ENCODE measurements at regions not wholly inside any gene's neighbourhood (a gene's known extent, or its start where the extent isn't known, plus 50 kb on each side); places are given as distances from the start of the nearest gene placed in this dataset.
"Not testable (repeated sequence)": the region's sequence is repeated elsewhere in the genome, so short reads cannot be mapped to it uniquely, and the experiment has no call there.

DNA sequence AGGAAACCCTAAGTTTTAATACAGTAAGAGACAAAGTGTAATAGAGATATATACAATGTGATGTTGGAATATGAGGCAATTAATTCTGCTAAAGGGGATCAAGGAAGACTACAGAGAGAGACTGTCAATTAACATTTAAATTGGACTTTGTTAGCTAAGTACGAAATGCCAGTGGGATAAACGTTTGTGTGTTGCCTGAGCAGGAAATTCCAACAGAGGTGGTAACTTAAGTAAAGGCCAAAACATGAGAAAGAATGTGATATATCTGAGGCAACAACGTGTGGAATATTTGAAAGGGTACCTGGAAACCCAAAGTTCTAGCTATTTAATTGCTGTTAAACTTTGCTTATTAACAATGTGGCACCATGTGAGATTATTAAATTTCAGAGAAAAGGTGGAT lies 1666.9 kb upstream of the WWC1 start:
- no peak for DNase-seq

DNA sequence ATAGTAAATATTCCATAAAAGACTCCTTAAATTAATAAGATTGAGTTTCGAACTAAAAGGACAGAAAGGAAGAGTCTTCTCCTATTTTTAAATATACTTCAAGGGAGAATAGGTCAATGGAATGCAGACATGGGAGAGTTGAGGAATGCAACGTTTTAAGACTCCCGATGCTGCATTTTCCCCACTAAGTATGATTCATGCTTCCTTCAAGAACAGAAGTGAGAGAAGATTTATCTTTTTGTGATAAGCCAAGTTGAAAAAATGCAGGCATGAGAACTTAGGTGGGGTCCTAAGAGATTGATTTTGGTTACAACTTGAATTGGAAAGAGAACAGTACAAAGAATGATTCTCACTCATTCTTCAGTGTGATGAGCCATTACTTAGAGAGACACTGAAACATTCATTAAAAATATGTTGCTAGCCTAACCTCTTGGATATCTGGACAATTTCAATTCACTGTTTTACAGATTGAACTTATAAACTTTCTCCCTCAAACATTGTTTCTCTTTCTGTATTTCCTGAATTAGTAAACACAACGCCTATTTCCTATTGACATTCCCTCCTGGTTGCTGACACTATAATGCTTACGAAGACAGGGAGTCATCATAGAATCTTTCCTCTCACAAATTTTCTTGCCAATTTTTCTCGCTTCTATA lies 1666.1 kb upstream of the WWC1 start:
- DNase-seq = no peak

DNA sequence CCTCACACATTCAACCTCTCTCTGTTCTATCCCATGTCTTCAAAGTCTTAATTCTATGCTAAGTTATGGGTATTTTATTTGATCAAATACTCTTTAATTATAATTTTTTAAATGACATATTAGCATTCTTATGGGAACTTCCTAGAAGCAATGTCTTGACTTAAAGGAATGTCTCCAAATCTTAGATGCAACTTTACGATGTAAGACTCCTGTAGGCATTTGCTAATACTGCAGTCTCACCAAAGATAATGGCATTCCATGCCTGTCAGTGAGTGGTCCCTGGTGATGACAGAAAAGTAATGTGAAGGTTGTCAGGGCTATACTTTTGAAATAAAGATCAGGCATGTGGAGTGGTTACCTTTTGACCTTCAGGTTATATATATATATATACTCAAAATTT lies 1654.2 kb upstream of the WWC1 start:
- DNase-seq = no peak

DNA sequence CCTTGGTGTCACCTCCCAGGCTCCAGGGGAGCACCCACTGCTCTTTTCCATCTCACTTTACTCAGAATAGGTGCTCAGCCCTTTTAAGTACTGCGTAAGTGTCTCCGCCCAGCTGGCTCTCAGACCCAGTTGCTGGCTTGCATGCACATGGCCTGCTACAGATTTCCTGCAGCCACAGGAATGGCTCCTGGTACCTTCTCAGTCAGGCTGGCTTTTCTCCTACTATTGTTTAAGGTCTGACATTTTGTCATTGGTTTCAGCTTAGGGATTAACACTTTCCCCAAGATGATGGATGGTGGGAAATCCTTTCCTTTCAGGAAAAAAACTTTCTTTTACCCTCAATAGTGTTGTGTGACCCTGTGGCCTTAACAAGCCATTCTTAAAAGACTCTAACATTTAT lies 1652.3 kb upstream of the WWC1 start:
- no peak for DNase-seq

DNA sequence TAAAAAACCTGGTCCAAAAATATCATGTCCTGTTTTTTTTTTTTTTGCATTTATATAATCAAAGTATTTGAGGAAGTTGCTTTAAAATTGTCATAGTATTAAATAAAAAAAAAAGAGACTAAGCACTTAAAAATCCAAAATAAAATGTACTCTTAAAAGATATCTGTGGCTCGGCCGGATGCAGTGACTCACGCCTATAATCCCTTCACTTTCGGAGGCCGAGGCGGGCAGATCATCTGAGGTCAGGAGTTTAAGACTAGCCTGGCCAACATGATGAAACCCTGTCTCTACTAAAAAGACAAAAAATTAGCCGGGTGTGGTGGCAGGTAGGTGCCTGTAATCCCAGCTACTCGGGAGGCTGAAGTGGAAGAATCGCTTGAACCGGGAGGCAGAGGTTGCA lies 1651.3 kb upstream of the WWC1 start:
- DNase-seq = not testable (repeated sequence)

DNA sequence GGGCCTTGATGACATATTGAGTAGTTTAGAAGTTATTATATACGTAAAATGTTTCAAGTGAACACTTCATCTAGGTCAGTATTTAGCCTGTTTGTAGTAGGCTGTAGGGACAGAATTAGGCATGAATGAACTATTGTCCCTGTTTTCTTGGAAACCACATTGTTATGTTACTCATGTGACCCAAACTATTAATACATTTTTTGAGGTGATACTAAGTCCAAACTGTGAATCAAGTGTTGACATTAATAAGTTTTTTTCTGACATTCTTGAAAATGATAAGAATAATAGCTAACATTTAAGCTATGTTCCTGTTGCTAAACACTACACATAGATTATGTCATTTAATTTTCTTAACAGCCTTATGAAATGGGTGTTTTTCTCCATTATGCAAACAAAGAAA lies 1642.7 kb upstream of the WWC1 start:
- DNase-seq = no peak

DNA sequence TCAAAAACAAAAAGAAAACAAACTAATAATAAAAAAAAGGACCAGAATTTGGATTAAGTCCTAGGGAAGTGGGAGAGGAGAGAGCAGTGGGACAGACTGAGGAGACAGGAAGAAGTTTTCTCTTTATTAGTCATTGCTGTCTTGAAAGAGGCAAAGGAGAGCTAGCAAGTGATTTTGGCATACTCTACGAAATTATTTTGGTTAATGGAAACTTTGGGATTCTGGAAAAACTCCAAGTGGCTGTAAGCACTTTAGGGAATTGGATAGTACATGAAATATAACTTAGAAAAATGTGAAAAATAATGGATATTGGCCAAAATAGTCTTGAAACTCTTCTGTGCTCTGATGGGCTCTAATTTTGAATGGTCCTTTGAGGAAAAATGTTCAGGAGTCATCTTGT lies 1641.8 kb upstream of the WWC1 start:
- DNase-seq = no peak

DNA sequence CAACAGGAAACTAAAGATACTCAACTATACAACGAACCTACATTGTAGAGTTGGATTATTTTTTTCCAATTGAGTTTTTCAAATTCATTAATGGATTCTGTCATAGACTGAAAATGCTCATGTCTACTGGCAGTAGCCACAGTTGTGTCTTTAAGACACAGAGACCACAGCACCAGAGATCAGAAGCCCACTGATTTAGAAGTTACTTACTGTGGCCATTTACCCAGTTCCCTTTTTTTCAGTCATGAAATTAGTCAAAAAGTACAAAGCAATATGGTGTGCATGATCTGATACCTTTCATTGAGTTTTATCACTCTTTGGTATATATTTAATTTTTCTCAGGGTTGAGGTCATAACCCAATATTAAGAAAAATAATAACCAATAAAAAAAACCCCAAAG lies 1640.2 kb upstream of the WWC1 start:
- DNase-seq = no peak

DNA sequence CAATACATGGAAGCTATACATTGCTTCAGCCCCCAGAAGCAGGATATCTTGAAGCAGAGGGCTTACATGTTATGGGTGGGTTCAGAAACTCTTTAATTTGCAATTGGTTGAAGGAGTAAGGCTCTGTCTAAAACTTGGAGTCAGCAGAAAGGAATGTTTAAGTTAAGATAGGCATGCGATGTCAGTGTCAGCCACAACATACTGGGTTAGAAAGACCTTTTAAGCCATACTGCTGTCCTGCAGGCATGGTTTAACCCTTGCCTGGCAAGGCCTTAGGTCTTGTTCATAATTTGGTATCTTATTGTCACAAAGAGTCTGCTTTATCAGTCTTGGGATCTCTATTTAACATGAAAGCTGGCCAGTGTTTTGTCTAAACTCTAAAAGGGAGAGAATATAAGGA lies 1619.6 kb upstream of the WWC1 start:
- no peak for DNase-seq

DNA sequence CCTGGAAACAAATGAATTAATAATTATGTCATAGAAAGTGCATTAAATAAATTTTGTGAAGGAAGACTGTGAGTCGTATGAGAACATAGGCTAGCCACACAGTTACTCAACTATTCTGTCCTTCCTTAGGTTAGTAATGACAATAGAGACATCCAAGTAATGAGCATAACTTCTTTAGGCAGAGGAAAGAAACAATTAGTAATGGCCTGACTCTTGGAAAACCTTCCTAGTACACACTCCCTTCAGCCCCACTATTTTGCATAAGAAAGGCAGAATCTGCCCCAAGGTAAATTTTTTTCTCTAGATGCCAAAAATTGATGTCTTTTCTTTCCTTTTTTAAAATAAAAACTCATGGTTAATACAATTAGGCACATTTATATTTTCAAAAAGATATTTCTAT lies 1619.0 kb upstream of the WWC1 start:
- DNase-seq = no peak

DNA sequence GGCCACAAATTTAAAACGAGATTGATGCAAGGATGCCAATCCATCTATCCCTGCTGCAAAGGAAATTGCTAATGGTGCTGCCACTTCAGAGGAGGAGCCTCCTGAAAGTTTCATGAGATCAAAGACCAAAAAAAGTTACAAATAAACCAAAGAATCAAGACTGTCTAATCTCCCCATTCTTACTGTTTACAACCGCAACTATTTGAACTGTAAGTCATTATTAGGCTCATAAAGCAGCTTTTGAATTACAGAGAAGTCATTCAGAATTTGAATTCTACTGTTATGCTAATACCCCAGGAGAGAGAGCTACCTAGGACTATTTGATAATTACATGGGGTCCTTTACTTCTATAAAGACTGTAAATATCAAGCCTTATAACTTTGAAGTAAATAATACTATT lies 1613.6 kb upstream of the WWC1 start:
- no peak for DNase-seq

DNA sequence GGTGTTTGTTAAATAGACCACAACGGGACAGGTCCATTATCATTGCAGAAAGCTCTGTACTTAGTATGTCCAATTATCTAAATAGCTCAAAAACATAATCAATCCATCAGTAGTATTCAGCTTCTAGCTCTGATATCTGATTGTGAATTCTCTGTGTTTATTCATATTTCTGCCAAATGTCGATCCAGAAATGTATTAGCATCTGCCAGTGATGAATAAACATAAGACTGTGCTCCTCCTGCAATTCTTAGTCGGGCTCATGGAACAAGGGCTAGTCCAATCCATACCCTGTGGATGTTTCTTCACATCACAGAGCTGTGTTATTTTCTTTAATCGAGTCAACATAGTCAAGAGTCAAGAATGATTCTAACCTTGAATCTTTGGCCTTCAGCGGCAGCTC lies 1612.1 kb upstream of the WWC1 start:
- no peak for DNase-seq

DNA sequence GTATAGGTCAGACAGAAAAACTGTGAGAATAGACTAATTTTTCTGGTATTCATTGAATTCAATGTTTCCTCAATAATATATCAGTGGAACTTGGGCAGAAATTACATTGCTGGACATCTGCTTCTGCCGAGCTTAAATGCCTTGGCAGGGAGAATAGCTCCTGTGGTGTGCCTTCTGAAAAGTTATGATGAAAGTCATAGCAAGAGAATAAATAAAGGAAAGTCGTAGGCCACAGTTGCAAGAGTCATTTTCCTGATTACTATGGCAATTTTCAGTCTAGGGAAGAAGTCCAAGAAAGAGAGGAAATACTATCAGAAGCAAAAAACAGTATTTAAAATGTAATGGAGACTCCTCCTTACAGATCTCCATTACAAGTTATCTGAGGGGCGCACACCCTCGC lies 1596.1 kb upstream of the WWC1 start:
- DNase-seq = no peak

DNA sequence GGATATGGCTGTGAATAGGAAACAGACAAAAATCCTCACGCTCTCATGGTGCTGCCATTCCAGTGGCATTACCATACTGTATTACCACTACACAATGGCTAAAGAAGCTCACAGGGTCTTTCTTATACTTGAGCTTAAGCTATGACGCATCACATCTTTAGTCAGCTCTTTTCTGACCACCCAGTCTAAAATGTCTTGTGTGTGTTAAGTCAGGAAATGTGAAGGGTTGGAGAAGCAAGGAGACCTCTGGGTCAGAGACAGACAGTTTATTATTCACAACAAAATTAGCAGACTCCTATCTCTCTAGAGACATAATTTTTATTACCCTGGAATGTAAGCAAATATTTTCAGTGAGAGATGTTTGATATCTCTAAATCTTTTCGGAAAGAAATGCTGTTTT lies 1583.2 kb upstream of the WWC1 start:
- no peak for DNase-seq

DNA sequence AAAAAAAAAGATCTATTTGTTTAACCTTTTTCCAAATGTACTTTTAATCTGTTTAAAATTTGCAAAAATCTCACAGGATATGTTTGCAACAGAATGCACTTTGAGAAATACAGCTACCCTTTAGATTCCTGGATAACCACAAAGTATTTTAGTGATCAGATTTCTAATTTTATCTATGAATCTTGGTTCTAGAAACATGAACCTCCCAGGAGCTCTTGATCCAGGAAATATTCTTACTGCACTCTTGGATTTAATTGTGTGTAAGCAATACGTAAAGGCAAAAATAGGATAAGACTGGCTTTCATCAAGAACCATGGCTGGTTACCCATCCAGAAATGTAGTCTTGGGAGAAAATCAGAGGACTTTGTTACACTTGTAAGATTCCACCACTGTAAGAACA lies 1581.8 kb upstream of the WWC1 start:
- no peak for DNase-seq

DNA sequence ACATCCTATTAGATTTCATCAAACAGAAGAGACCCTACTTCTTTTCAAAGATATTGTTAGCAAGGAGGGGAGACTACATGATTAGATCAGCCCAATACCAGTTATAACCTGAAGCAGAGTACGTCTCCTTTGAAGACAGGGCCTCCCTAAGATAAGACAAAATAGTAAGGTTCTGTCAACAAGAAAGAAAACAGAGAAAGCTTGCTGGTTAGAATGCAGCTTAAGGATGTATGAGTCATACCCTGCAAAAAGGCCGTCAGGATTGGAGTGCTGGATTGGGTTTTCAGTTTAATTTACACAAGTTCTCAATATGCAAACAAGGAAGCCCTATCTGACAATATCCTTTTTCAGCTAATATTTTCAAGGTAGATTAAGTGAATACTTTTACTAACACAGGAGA lies 1581.2 kb upstream of the WWC1 start:
- no peak for DNase-seq

DNA sequence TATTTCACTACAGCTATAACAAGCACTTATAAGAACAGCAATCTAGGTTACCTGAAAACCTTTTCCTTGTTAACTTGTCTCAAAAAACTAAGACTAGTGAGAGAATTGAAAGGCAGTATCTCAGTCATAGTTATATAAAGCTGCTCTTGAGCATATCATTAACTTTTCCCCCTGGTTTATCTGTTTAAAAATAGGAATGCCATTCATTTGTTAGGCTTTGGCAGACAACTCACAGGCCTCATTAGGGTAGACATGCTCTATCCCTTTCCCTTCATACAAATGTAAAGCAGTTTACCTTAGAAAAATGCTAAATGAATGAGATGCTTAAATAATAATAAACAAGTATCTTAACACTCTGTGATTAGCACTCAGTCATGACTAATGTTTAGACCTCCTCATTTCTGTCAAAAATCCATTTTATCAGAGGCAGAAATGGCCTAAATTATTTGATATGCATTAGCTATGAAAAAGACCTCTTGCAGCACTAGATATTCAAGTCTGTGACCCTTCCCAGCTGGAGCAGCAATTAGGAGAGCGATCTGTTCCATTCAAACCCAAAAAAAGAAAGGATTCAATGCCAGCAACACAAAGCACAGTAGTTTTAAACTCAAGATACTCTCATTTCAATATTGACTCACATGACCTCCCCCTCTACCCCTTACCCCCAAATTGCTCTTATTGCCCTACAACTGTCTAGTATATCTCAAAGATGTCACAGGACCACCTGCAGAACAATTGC lies 1578.8 kb upstream of the WWC1 start:
- DNase-seq = no peak

DNA sequence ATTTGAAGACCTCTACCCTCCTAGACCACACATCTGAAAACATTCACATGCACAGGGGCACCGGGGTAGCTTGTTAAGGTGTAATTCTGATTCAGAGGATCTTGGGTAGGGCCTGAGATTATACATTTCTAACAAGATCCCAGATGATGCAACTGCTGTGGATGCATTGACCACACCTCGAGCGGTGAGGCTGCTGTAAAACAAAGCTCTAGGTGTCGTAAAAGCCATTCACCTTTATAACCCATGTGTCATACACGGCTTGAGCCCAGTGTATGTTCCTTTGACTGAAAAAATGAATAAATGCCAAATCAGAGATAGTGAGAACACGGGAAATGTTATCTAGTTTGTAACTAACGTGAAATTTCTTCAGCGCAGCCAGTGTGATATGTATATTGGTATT lies 1578.2 kb upstream of the WWC1 start:
- no peak for DNase-seq

DNA sequence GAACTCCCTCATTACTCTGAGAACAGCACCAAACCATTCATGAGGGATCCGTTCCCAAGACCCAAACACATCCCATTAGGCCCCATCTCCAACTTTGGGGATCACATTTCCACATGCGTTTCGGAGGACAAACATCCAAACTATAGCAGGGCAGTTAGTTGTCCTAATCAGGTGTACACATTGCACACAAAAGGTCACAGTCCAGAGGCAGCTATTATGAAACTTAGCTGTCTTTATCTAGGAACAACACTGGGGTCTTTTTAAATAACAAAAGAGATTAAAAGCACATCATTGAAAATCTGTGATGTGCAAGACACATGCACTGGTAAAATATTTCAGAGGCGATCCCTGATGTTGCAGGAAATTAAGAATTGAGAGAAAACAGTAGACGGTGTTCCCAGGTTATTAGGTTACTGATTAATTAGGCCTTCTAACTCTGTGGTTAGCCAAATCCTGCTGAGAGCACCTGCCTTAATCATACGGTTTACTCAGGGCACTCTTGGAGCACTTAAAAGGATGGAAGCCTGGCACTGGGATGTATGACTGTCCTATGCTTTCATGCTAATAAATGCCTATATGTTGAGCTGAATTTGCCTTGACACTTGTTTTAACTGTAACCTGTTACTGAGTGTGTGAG lies 1574.5 kb upstream of the WWC1 start:
- no peak for DNase-seq

DNA sequence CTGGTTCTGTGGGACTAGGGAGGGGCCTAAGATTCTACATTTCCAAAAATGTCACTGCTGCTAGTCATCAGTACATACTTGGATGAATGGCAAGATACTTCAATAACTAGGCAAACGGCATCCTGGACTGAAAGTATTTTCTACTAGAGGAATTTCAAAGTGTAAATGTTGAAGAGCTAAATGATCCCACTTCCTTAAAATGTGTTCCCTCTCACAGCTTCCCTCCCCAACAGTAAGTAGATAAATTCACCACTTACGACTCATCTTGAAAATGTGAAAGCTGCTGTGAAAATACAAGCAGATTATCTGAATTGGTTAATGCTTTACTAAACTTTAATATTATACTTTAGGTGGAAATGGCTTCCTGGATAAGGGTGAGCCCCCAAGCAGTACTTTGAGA lies 1571.5 kb upstream of the WWC1 start:
- no peak for DNase-seq

DNA sequence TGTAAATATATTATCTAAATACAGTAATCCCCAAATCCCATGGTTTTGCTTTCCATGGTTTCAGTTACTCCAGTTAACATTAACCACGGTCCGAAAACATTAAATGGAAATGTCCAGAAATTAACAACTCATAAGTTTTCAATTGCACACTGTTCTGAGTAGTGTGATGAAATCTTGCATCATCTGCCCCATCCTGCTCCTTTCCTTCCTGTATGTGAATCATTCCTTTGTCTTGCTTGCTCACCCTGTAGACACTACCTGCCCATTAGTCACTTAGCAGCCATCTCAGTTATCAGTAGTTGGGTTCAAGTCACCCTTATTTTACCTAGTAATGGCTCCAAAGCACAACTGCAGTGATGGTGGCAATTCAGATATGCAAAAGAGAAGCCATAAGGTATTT lies 1568.5 kb upstream of the WWC1 start:
- DNase-seq = no peak

DNA sequence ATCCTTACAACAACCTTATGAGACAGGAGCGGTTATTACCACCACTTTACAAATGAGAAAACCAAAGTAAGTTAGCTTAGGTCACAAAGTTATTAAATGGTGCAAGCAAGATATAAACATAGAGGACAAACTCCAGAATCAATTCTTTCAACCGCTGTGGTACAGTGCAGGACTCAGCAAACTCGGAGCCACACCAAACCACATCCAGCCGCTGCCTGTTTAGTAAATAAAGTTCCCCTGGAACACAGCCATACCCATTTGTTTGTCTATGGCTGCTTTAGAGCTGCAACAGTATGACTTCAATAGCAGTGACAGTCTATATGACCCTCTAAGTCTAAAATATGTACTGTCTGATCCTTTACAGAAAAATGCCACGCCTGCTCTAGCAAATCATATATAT lies 1567.2 kb upstream of the WWC1 start:
- DNase-seq = no peak

DNA sequence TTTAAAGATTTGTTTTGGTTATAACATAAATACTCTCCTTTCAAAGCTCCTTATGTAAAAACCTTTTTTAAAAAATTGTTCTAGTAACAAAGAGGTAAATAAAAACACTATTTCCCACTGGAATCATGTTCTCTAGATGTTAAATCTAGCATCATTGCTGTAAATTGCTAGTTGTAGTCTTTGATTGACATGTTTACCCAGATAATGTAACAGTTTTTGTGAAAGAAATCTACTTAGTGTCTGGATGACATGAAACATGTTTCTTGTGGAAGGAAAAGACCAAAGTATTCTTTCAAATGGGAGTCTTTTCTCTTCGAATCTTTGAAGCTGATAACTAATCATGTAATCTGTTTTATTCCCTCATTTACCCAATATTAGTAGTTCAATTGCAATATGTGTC lies 1565.9 kb upstream of the WWC1 start:
- DNase-seq = no peak

DNA sequence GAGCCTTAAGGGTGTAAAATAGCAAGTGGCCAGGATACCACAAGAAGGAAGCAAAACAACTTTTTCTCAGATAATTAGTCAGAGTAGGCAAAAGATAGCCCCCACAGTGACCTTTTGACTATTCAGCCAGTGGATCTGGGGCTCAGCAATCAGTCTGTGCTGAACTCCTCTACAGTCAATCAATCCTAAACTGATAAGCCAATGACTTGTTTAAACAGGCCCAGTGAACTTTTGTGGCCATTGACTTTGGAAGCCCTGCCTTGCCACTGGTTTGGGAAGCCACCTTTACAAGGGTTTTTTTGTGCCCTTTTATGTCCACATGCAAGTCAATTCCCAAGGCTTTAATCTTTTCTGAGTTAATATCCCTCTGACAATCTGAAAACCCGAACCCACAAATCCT lies 1565.0 kb upstream of the WWC1 start:
- no peak for DNase-seq

DNA sequence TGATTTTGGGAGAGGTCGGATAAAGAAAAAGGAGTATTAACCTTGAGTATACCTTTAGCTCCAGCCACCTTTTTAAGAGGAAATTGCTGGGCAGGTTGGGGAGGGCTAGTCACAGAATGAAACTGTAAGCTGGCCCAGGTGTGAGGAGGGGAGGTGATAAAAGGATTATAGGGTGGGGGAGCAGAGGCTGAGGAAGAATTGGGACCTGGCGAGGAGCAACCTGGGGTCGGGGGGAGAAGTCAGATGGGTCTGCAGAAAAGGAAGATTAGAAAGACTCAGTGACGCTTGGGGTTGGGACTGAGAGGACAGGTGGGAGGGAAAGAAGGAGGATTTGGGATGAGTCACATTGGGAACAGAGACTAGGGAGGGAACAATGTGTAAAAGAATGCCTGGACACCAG lies 1548.5 kb upstream of the WWC1 start:
- not testable (repeated sequence) for DNase-seq

Data from NCI-H1048 (cell line).